ENCODE measurements at regions not wholly inside any gene's neighbourhood (a gene's known extent, or its start where the extent isn't known, plus 50 kb on each side); places are given as distances from the start of the nearest gene placed in this dataset.

GRCh38 chr15:46408312-46408711 is 773.5 kb downstream of the SQOR start:
- H3K36me3 ChIP-seq (ENCODE audit: low read length), result no peaks in the 10 kb centered on the region
- H3K9me3 ChIP-seq (ENCODE audit: insufficient read depth, low read length), result no peaks in the 10 kb centered on the region
- no peaks in the 10 kb centered on the region for H3K27me3 ChIP-seq (ENCODE audit: low read length)
- no peak overlapping the region for H3K4me2 ChIP-seq (ENCODE audit: low read depth, low read length, poor library complexity, severe bottlenecking)
- no peaks in the 10 kb centered on the region for H3K79me2 ChIP-seq (ENCODE audit: insufficient read depth, low read length)
- no peak overlapping the region for H2AFZ ChIP-seq (ENCODE audit: low read depth, low read length, severe bottlenecking)
- no peaks in the 10 kb centered on the region for H3F3A ChIP-seq (ENCODE audit: insufficient read depth)
- H3K27ac ChIP-seq (ENCODE audit: low read depth, low read length), result no peak overlapping the region
- H3K4me3 ChIP-seq (ENCODE audit: insufficient read depth, low read length, poor library complexity, severe bottlenecking), result no peak overlapping the region
- no peaks in the 10 kb centered on the region for H4K20me1 ChIP-seq (ENCODE audit: low read depth, low read length)
- H3K9me2 ChIP-seq (replicated peaks; ENCODE audit: insufficient read depth, low read length), result no peaks in the 10 kb centered on the region; the same call in 1 of the 2 replicates
- no peak for TF ChIP-seq CTCF (IDR thresholded peaks at IDR 0.05; ENCODE audit: insufficient read depth, low read length, poor library complexity, severe bottlenecking)
- no peak overlapping the region for H3K9ac ChIP-seq (ENCODE audit: low read length)

GRCh38 chr15:46409841-46410301 is 775.0 kb downstream of the SQOR start:
- H2AFZ ChIP-seq (ENCODE audit: low read depth, low read length, severe bottlenecking), result no peak overlapping the region
- no peak overlapping the region for H3K4me2 ChIP-seq (ENCODE audit: low read depth, low read length, poor library complexity, severe bottlenecking)
- no peak overlapping the region for H3K27ac ChIP-seq (ENCODE audit: low read depth, low read length)

GRCh38 chr15:46410705-46411104 is 775.9 kb downstream of the SQOR start:
- Histone ChIP-seq H3K4me2 (ENCODE audit: low read depth, low read length, poor library complexity, severe bottlenecking) (no peak overlapping the region), H3F3A (ENCODE audit: insufficient read depth) (no peaks in the 10 kb centered on the region), H3K27me3 (ENCODE audit: low read length) (no peaks in the 10 kb centered on the region), H3K79me2 (ENCODE audit: insufficient read depth, low read length) (no peaks in the 10 kb centered on the region), H3K9ac (ENCODE audit: low read length) (no peak overlapping the region), H3K4me3 (ENCODE audit: insufficient read depth, low read length, poor library complexity, severe bottlenecking) (no peak overlapping the region), H3K9me2 (replicated peaks; ENCODE audit: insufficient read depth, low read length) (no peaks in the 10 kb centered on the region; the same call in 1 of the 2 replicates), H3K9me3 (ENCODE audit: insufficient read depth, low read length) (no peaks in the 10 kb centered on the region), H4K20me1 (ENCODE audit: low read depth, low read length) (no peaks in the 10 kb centered on the region), H2AFZ (ENCODE audit: low read depth, low read length, severe bottlenecking) (no peak overlapping the region), H3K27ac (ENCODE audit: low read depth, low read length) (no peak overlapping the region), H3K36me3 (ENCODE audit: low read length) (no peaks in the 10 kb centered on the region)
- TF ChIP-seq CTCF (IDR thresholded peaks at IDR 0.05; ENCODE audit: insufficient read depth, low read length, poor library complexity, severe bottlenecking) (no peak), EZH2phosphoT487 (conservative IDR thresholded peaks at IDR 0.05; ENCODE audit: low read length) (no peak)

More at GRCh38 chr15:46409841-46410301, 775.0 kb downstream of the SQOR start:
- no peak overlapping the region for H3K4me3 ChIP-seq (ENCODE audit: insufficient read depth, low read length, poor library complexity, severe bottlenecking)
- H3K27me3 ChIP-seq (ENCODE audit: low read length), result no peaks in the 10 kb centered on the region
- no peak overlapping the region for H3K9ac ChIP-seq (ENCODE audit: low read length)
- H3K79me2 ChIP-seq (ENCODE audit: insufficient read depth, low read length), result no peaks in the 10 kb centered on the region
- H3K9me3 ChIP-seq (ENCODE audit: insufficient read depth, low read length), result no peaks in the 10 kb centered on the region
- H3K36me3 ChIP-seq (ENCODE audit: low read length), result no peaks in the 10 kb centered on the region
- no peaks in the 10 kb centered on the region for H4K20me1 ChIP-seq (ENCODE audit: low read depth, low read length)
- H3F3A ChIP-seq (ENCODE audit: insufficient read depth), result no peaks in the 10 kb centered on the region
- H3K9me2 ChIP-seq (replicated peaks; ENCODE audit: insufficient read depth, low read length), result no peaks in the 10 kb centered on the region; the same call in 1 of the 2 replicates
- TF ChIP-seq EZH2phosphoT487 (conservative IDR thresholded peaks at IDR 0.05; ENCODE audit: low read length) (no peak), CTCF (IDR thresholded peaks at IDR 0.05; ENCODE audit: insufficient read depth, low read length, poor library complexity, severe bottlenecking) (no peak)

Measured in SU-DHL-6 (cell line).